HG02759 (cell line): ENCODE measurements at regions not wholly inside any gene's neighbourhood (a gene's known extent, or its start where the extent isn't known, plus 50 kb on each side); places are given as distances from the start of the nearest gene placed in this dataset.
"Not testable (repeated sequence)": the region's sequence is repeated elsewhere in the genome, so short reads cannot be mapped to it uniquely, and the experiment has no call there.

Experiments used
- ATAC-seq: cut with Tn5 transposase; IDR thresholded peaks from one replicate; pipeline ENCODE4 v1.9.1; 2021; ENCODE audit warnings: mild to moderate bottlenecking, moderate library complexity; ENCODE audit not compliant: unreplicated experiment

- no peak for ATAC-seq
These were observed 89.1 kb upstream of the NEDD4L start for GRCh38 chr18:57954935-57955334.

- no peak for ATAC-seq
These were observed 90.1 kb upstream of the NEDD4L start for GRCh38 chr18:57953883-57954282.

- ATAC-seq = no peak
These were observed 91.8 kb upstream of the NEDD4L start for GRCh38 chr18:57951999-57952774.

- ATAC-seq = peak; percentile 55
These were observed 92.8 kb upstream of the NEDD4L start for GRCh38 chr18:57951117-57951796.

GRCh38 chr18:57950542-57950941, 93.5 kb upstream of the NEDD4L start:
- ATAC-seq = no peak

GRCh38 chr18:57949335-57949734, 94.7 kb upstream of the NEDD4L start:
- not testable (repeated sequence) for ATAC-seq

- no peak for ATAC-seq
These were observed 96.9 kb upstream of the NEDD4L start for GRCh38 chr18:57947117-57947516.

GRCh38 chr18:57943723-57944122, 100.3 kb upstream of the NEDD4L start:
- ATAC-seq = no peak

- no peak for ATAC-seq
These were observed 101.5 kb upstream of the NEDD4L start for GRCh38 chr18:57942493-57942892.

GRCh38 chr18:57941841-57942489, 102.1 kb upstream of the NEDD4L start:
- ATAC-seq = no peak

GRCh38 chr18:57940166-57940660, 103.8 kb upstream of the NEDD4L start:
- no peak for ATAC-seq

GRCh38 chr18:57934375-57934774, 109.7 kb upstream of the NEDD4L start:
- not testable (repeated sequence) for ATAC-seq

GRCh38 chr18:57931038-57931437, 113.0 kb upstream of the NEDD4L start:
- peak; percentile 66 for ATAC-seq

GRCh38 chr18:57930476-57930875, 113.5 kb upstream of the NEDD4L start:
- ATAC-seq = no peak

GRCh38 chr18:57929922-57930321, 114.1 kb upstream of the NEDD4L start:
- ATAC-seq = no peak

GRCh38 chr18:57928466-57928865, 115.6 kb upstream of the NEDD4L start:
- ATAC-seq = no peak

GRCh38 chr18:57927511-57927910, 116.5 kb upstream of the NEDD4L start:
- ATAC-seq = no peak

- no peak for ATAC-seq
These were observed 118.3 kb upstream of the NEDD4L start for GRCh38 chr18:57925706-57926105.

GRCh38 chr18:57923611-57924010, 120.4 kb upstream of the NEDD4L start:
- no peak for ATAC-seq

- ATAC-seq = no peak
These were observed 119.8 kb upstream of the ATP8B1 start for GRCh38 chr18:57922885-57923284.

GRCh38 chr18:57921708-57922107, 118.6 kb upstream of the ATP8B1 start:
- no peak for ATAC-seq

- no peak for ATAC-seq
These were observed 116.9 kb upstream of the ATP8B1 start for GRCh38 chr18:57920036-57920435.
